ENCODE measurements at regions not wholly inside any gene's neighbourhood (a gene's known extent, or its start where the extent isn't known, plus 50 kb on each side); places are given as distances from the start of the nearest gene placed in this dataset.

GRCh38 chr17:79280010-79280409, 205.4 kb downstream of the ENGASE start:
- TF ChIP-seq GATA2 (IDR thresholded peaks at IDR 0.05; ENCODE audit: low read depth, low read length) (no peak), GATA3 (IDR thresholded peaks at IDR 0.05; ENCODE audit: low read depth, low read length) (no peak)

Measured in SH-SY5Y (cell line).